ENCODE measurements at regions not wholly inside any gene's neighbourhood (a gene's known extent, or its start where the extent isn't known, plus 50 kb on each side); places are given as distances from the start of the nearest gene placed in this dataset.

DNA sequence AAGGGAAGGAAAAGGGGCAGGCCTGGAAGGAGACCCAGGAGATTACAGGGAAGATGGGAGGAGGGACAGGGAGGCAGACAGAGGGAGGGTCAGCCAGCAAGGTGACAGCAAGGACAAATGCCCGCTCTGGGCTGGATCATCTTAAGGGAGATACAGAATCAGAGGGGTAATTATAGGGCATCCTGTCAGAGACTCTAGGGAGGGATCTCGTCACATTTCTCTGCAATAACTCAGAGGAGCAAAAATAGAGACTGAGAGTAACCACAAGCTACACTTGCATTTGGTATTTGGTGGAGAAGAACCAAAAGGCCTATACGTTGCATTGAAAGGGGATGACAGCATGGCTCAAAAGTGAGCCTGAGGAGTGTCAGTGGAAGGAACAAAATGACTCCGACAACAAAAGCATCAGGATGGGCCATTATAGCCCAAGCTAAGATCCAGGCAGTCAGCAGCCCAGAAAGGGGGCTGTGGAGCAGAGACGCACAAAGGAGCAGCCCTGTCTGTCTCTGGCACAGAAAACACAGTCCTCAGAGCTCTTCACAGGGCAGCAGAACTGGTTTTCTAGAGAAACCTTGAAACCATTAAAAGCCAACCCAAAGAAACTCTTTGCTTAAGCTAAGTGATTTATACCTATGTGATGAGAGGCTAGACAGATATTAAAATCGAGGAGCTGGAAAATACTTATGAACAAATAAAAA lies 430.2 kb upstream of the VSTM2A start:
- no peaks in the 10 kb centered on the region for H3K36me3 ChIP-seq (ENCODE audit: control insufficient read depth, insufficient read depth, low read length)
- H3K4me3 ChIP-seq (ENCODE audit: low read depth, low read length), result no peak overlapping the region
- peaks cover 8% of the 10 kb centered on the region for H3K4me1 ChIP-seq (ENCODE audit: control insufficient read depth, insufficient read depth, low read length)
- H3K27me3 ChIP-seq (ENCODE audit: control insufficient read depth, insufficient read depth, low read length), result no peaks in the 10 kb centered on the region
- no peak overlapping the region for H3K9ac ChIP-seq (ENCODE audit: low read depth, low read length)
- H3K27ac ChIP-seq (ENCODE audit: low read depth, low read length), result no peak overlapping the region
- H3K9me3 ChIP-seq (ENCODE audit: control insufficient read depth, insufficient read depth, low read length), result no peaks in the 10 kb centered on the region

DNA sequence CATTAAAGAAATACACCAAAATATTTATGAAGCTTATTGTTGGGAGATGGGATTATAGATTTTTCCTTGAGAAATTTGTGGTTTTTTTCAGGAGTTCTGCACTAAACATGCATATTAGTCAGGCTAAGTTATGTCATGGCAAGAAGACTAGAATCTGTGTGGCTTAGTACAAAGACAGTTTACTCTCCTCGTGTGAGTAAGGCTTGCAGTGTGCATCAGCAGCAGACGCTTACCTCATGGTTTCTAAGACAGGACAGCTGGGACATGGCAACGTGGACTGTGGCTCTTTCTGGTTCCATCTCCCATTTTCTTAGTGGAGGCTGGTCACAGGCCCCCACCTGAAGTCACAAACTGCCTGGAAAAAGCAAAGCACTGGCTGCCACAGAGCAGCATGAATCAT lies 429.6 kb upstream of the VSTM2A start:
- Histone ChIP-seq H3K27ac (ENCODE audit: low read depth, low read length) (no peak overlapping the region), H3K9ac (ENCODE audit: low read depth, low read length) (no peak overlapping the region), H3K9me3 (ENCODE audit: control insufficient read depth, insufficient read depth, low read length) (no peaks in the 10 kb centered on the region), H3K36me3 (ENCODE audit: control insufficient read depth, insufficient read depth, low read length) (no peaks in the 10 kb centered on the region), H3K4me1 (ENCODE audit: control insufficient read depth, insufficient read depth, low read length) (peaks cover 10% of the 10 kb centered on the region; the same call in 1 of the 2 replicates), H3K4me3 (ENCODE audit: low read depth, low read length) (no peak overlapping the region), H3K27me3 (ENCODE audit: control insufficient read depth, insufficient read depth, low read length) (no peaks in the 10 kb centered on the region)

DNA sequence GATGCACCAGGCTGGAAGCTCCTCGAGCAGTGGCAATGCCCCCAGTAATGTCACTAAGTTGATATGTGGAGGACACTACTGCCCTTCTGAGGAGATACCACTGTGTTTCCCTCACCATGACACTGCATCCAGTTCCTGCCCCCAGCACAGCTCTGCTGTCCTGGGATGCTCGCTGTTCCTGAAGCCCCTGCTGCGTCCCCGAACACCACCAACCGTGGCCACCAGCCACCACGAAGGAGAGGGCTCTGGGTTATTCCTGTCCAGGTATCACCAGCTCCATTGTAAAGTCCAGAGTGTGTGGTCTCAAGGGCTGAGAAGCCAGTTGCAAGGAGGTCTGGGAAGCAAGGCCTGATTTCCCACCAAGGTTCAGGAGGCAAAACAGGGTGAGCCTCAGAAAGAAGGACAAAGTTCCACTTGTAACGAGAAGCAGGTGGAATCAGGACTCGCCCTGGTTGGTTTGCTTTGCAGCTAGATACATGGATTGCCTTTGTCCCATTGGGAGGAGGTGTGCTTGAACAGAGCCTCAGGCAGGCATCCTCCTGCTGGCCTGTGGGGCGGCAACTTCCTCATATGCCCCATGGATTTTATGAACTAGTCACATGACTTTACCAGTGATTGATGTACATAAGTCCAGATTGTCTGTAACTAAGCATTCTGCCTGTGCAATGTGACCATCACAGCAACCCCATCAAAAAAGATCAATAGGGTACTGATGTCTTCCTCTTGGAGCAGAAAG lies 427.0 kb upstream of the VSTM2A start:
- no peak overlapping the region for H3K4me3 ChIP-seq (ENCODE audit: low read depth, low read length)
- no peaks in the 10 kb centered on the region for H3K9me3 ChIP-seq (ENCODE audit: control insufficient read depth, insufficient read depth, low read length)
- H3K9ac ChIP-seq (ENCODE audit: low read depth, low read length), result no peak overlapping the region
- no peaks in the 10 kb centered on the region for H3K36me3 ChIP-seq (ENCODE audit: control insufficient read depth, insufficient read depth, low read length)
- H3K4me1 ChIP-seq (ENCODE audit: control insufficient read depth, insufficient read depth, low read length), result peaks cover 10% of the 10 kb centered on the region; the same call in 1 of the 2 replicates
- H3K27me3 ChIP-seq (ENCODE audit: control insufficient read depth, insufficient read depth, low read length), result no peaks in the 10 kb centered on the region
- H3K27ac ChIP-seq (ENCODE audit: low read depth, low read length), result no peak overlapping the region

DNA sequence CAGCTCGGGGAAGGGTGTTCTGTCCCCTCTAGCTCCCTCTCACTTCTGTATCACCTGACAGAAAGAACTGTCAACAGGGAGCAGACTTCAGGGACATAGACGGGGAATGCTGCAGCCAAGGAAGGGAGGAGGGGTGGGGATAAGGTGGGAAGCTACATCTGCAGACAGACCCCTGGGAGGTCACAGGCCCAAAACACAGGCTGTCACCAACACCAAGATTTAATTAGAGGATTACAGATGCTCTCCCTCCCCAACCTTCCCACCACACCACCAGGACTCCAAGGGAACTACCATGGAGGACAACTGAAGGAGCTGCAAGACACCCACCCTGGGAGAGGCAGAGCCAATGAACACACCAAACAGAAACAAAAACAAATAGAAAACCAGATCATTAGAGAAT lies 425.2 kb upstream of the VSTM2A start:
- H3K36me3 ChIP-seq (ENCODE audit: control insufficient read depth, insufficient read depth, low read length), result no peaks in the 10 kb centered on the region
- H3K4me3 ChIP-seq (ENCODE audit: low read depth, low read length), result no peak overlapping the region
- no peaks in the 10 kb centered on the region for H3K9me3 ChIP-seq (ENCODE audit: control insufficient read depth, insufficient read depth, low read length)
- no peak overlapping the region for H3K9ac ChIP-seq (ENCODE audit: low read depth, low read length)
- no peak overlapping the region for H3K27ac ChIP-seq (ENCODE audit: low read depth, low read length)
- H3K4me1 ChIP-seq (ENCODE audit: control insufficient read depth, insufficient read depth, low read length), result peaks cover 10% of the 10 kb centered on the region; the same call in 1 of the 2 replicates
- H3K27me3 ChIP-seq (ENCODE audit: control insufficient read depth, insufficient read depth, low read length), result no peaks in the 10 kb centered on the region

DNA sequence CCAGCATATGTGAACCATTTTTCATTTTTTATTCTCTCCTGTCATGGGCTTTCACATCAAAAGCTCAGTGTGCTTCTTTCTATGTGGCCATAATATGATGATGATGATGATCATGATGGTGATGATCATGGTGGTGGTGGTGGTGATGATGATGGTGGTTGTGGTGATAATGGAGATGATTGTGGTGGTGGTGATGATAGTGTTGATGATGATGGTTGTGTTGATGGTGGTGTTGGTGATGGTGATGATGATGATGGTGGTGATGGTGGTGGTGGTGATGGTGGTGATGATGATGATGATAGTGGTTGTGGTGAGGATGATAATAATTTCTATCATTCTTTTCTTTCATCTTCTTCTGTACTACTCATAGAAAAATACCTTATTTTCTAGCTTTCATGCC lies 413.1 kb upstream of the VSTM2A start:
- H3K9ac ChIP-seq (ENCODE audit: low read depth, low read length), result no peak overlapping the region
- no peaks in the 10 kb centered on the region for H3K4me1 ChIP-seq (ENCODE audit: control insufficient read depth, insufficient read depth, low read length)
- no peaks in the 10 kb centered on the region for H3K27me3 ChIP-seq (ENCODE audit: control insufficient read depth, insufficient read depth, low read length)
- no peak overlapping the region for H3K4me3 ChIP-seq (ENCODE audit: low read depth, low read length)
- no peaks in the 10 kb centered on the region for H3K9me3 ChIP-seq (ENCODE audit: control insufficient read depth, insufficient read depth, low read length)
- H3K27ac ChIP-seq (ENCODE audit: low read depth, low read length), result no peak overlapping the region
- H3K36me3 ChIP-seq (ENCODE audit: control insufficient read depth, insufficient read depth, low read length), result no peaks in the 10 kb centered on the region

DNA sequence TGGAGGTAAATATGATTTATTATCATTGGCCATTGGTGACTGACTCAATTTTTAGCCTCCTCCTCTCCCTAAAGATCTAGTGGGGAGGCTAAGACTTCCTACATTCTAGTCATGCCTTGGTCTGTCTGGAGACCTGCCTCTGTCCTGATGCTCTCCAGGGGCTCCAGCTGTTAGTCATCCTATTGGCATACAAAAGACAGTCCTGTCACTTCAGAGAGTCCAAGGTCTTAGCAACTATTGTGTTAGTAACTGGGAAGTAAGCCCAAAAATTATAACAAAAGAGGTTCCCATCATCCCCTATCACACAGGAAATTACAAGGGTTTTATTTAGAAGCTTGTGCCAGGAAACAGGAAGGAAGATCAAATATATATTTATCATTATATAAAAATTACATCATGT lies 400.6 kb upstream of the VSTM2A start:
- Histone ChIP-seq H3K9me3 (ENCODE audit: control insufficient read depth, insufficient read depth, low read length) (no peaks in the 10 kb centered on the region), H3K4me1 (ENCODE audit: control insufficient read depth, insufficient read depth, low read length) (peaks cover 9% of the 10 kb centered on the region; the same call in 1 of the 2 replicates), H3K4me3 (ENCODE audit: low read depth, low read length) (no peak overlapping the region), H3K27ac (ENCODE audit: low read depth, low read length) (no peak overlapping the region), H3K9ac (ENCODE audit: low read depth, low read length) (no peak overlapping the region), H3K27me3 (ENCODE audit: control insufficient read depth, insufficient read depth, low read length) (no peaks in the 10 kb centered on the region), H3K36me3 (ENCODE audit: control insufficient read depth, insufficient read depth, low read length) (no peaks in the 10 kb centered on the region)

DNA sequence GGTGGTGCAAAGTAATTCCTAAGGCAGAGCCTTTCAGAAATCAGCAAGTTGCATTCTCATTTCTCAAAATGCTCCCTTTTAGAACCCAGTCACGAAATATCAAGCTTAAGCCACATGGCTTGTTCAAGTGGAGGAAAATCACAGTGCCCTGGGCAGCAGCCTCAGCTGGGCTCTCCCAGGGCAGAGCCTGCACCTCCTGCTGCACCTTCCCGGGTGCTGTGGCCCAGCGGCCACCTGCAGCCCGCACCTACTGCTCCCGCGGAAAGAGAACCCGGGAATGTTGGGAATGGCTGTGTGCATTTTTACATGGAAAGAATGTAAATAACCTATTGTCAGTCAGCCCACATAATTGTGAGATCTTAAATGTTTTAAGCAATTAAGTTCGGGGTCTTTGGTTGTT lies 396.5 kb upstream of the VSTM2A start:
- no peaks in the 10 kb centered on the region for H3K36me3 ChIP-seq (ENCODE audit: control insufficient read depth, insufficient read depth, low read length)
- H3K9me3 ChIP-seq (ENCODE audit: control insufficient read depth, insufficient read depth, low read length), result no peaks in the 10 kb centered on the region
- H3K4me3 ChIP-seq (ENCODE audit: low read depth, low read length), result no peak overlapping the region
- H3K9ac ChIP-seq (ENCODE audit: low read depth, low read length), result no peak overlapping the region
- peaks cover 9% of the 10 kb centered on the region; the same call in 1 of the 2 replicates for H3K4me1 ChIP-seq (ENCODE audit: control insufficient read depth, insufficient read depth, low read length)
- H3K27me3 ChIP-seq (ENCODE audit: control insufficient read depth, insufficient read depth, low read length), result no peaks in the 10 kb centered on the region
- no peak overlapping the region for H3K27ac ChIP-seq (ENCODE audit: low read depth, low read length)

DNA sequence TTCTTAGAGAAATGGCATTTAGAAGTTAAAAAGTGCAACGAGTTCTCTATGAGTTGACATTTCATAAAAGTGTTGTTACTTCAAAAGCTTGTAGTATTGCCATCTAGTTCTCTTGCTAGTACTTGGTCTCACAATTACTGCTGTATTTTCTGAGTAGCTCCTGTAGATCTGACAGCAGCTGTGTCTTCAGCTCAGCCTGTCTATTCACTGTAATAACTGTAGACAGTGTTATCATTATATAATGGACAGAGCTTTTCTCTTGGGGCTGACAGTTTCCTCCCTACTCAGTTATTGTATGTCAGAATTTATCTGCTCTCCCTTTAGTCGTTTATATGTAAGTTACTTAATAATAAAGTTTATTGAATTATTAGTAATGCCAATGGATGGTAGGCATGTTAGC lies 388.7 kb upstream of the VSTM2A start:
- Histone ChIP-seq H3K27ac (ENCODE audit: low read depth, low read length) (no peak overlapping the region), H3K36me3 (ENCODE audit: control insufficient read depth, insufficient read depth, low read length) (no peaks in the 10 kb centered on the region), H3K27me3 (ENCODE audit: control insufficient read depth, insufficient read depth, low read length) (no peaks in the 10 kb centered on the region), H3K4me1 (ENCODE audit: control insufficient read depth, insufficient read depth, low read length) (peaks cover 7% of the 10 kb centered on the region), H3K4me3 (ENCODE audit: low read depth, low read length) (no peak overlapping the region), H3K9me3 (ENCODE audit: control insufficient read depth, insufficient read depth, low read length) (no peaks in the 10 kb centered on the region), H3K9ac (ENCODE audit: low read depth, low read length) (no peak overlapping the region)

DNA sequence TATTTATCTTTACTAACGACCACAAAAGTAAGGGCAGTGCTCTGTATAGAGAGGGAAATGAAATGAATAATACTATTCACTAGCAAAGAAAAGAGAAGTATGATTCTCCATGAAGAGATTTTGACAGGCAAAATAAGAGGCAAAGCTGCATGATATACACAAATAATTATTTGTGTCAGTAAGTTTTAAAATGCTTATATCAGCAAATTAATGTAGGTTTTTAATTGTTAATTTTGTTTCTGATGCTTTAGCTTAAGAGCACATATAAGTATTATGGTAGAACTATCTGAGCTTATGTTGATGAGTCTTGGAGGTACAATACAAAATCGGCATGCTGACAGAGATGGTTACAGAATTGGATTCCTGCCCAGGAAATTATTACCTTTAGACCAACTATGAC lies 383.1 kb upstream of the VSTM2A start:
- H3K27ac ChIP-seq (ENCODE audit: low read depth, low read length), result peak overlapping the region; percentile 27
- H3K9me3 ChIP-seq (ENCODE audit: control insufficient read depth, insufficient read depth, low read length), result no peaks in the 10 kb centered on the region
- H3K27me3 ChIP-seq (ENCODE audit: control insufficient read depth, insufficient read depth, low read length), result no peaks in the 10 kb centered on the region
- 0 out of 2 replicates have a peak overlapping the region, but pooled peaks have one; percentile 12 for H3K4me3 ChIP-seq (ENCODE audit: low read depth, low read length)
- H3K4me1 ChIP-seq (ENCODE audit: control insufficient read depth, insufficient read depth, low read length), result peaks cover 19% of the 10 kb centered on the region
- H3K36me3 ChIP-seq (ENCODE audit: control insufficient read depth, insufficient read depth, low read length), result no peaks in the 10 kb centered on the region
- no peak overlapping the region for H3K9ac ChIP-seq (ENCODE audit: low read depth, low read length)

DNA sequence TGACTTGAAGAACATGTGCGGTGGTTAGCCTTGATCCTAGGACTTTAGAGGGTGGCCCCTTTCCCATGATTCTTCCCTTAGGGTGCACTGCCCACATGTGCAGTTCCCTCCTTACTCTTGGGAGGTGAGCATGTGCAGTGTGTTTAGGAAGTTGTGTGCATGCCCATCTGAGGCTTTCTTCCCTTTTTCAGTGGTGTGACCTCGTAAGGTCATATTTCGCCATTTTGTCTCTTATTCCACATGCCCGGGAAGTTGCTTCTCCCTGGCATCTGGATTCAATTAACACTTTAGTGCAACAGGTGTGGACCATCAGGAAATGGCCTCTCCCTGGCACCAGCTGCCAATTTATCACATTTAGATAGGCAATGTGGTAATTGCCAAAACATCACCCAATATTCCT lies 380.6 kb upstream of the VSTM2A start:
- H3K4me1 ChIP-seq (ENCODE audit: control insufficient read depth, insufficient read depth, low read length), result peaks cover 19% of the 10 kb centered on the region
- H3K36me3 ChIP-seq (ENCODE audit: control insufficient read depth, insufficient read depth, low read length), result no peaks in the 10 kb centered on the region
- no peaks in the 10 kb centered on the region for H3K9me3 ChIP-seq (ENCODE audit: control insufficient read depth, insufficient read depth, low read length)
- no peak overlapping the region for H3K27ac ChIP-seq (ENCODE audit: low read depth, low read length)
- H3K9ac ChIP-seq (ENCODE audit: low read depth, low read length), result no peak overlapping the region
- no peaks in the 10 kb centered on the region for H3K27me3 ChIP-seq (ENCODE audit: control insufficient read depth, insufficient read depth, low read length)
- no peak overlapping the region for H3K4me3 ChIP-seq (ENCODE audit: low read depth, low read length)

DNA sequence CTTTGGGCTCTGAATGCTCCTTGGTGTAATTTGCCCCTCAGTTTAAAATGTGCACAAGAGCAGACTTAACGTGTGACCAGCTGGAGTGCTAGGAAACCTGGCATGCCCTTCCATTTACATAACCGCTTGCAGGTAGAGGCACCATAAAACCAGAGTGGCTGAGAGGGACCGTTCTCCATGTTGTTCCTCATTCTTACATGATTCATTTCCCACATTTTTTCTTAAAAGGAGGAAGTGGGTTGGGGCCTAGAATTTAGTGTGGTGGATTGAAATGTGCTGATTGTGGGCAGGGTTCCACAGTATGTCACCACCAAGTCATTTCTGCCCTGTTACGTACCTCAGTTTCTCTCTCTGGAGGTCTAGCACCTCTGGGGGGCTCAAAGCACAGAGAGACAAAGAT lies 375.8 kb upstream of the VSTM2A start:
- no peak overlapping the region for H3K9ac ChIP-seq (ENCODE audit: low read depth, low read length)
- H3K9me3 ChIP-seq (ENCODE audit: control insufficient read depth, insufficient read depth, low read length), result no peaks in the 10 kb centered on the region
- H3K27me3 ChIP-seq (ENCODE audit: control insufficient read depth, insufficient read depth, low read length), result no peaks in the 10 kb centered on the region
- no peak overlapping the region for H3K27ac ChIP-seq (ENCODE audit: low read depth, low read length)
- no peaks in the 10 kb centered on the region for H3K36me3 ChIP-seq (ENCODE audit: control insufficient read depth, insufficient read depth, low read length)
- H3K4me1 ChIP-seq (ENCODE audit: control insufficient read depth, insufficient read depth, low read length), result peaks cover 11% of the 10 kb centered on the region; the same call in 1 of the 2 replicates
- H3K4me3 ChIP-seq (ENCODE audit: low read depth, low read length), result no peak overlapping the region
